ENCODE measurements at regions not wholly inside any gene's neighbourhood (a gene's known extent, or its start where the extent isn't known, plus 50 kb on each side); places are given as distances from the start of the nearest gene placed in this dataset.
"Not testable (repeated sequence)": the region's sequence is repeated elsewhere in the genome, so short reads cannot be mapped to it uniquely, and the experiment has no call there.

- H3K4me3 ChIP-seq (ENCODE audit: low read depth, low read length); DNase-seq (ENCODE audit: low read depth): not testable (repeated sequence)
These were observed 72.5 kb upstream of the CCNY start for GRCh38 chr10:35263827-35264226.

GRCh38 chr10:35264636-35265035 lies 71.7 kb upstream of the CCNY start:
- DNase-seq (ENCODE audit: low read depth); H3K4me3 ChIP-seq (ENCODE audit: low read depth, low read length): not testable (repeated sequence)

- TF ChIP-seq CTCF (IDR thresholded peaks at IDR 0.05; ENCODE audit: insufficient read depth, low read depth, low read length, missing control alignments): no peak
- H3K4me3 ChIP-seq (ENCODE audit: low read depth, low read length): no peak overlapping the region
- no peak for DNase-seq (ENCODE audit: low read depth)
These were observed 70.9 kb upstream of the CCNY start for GRCh38 chr10:35265435-35265834.

- TF ChIP-seq CTCF (IDR thresholded peaks at IDR 0.05; ENCODE audit: insufficient read depth, low read depth, low read length, missing control alignments): no peak
- H3K4me3 ChIP-seq (ENCODE audit: low read depth, low read length): no peak overlapping the region
- DNase-seq (ENCODE audit: low read depth): no peak
These were observed 68.0 kb upstream of the CCNY start for GRCh38 chr10:35268323-35268722.

GRCh38 chr10:35268791-35269257 lies 67.5 kb upstream of the CCNY start:
- no peak for DNase-seq (ENCODE audit: low read depth)
- no peak for TF ChIP-seq CTCF (IDR thresholded peaks at IDR 0.05; ENCODE audit: insufficient read depth, low read depth, low read length, missing control alignments)
- no peak overlapping the region for H3K4me3 ChIP-seq (ENCODE audit: low read depth, low read length)

GRCh38 chr10:35270100-35270499 lies 66.2 kb upstream of the CCNY start:
- H3K4me3 ChIP-seq (ENCODE audit: low read depth, low read length): no peak overlapping the region
- TF ChIP-seq CTCF (IDR thresholded peaks at IDR 0.05; ENCODE audit: insufficient read depth, low read depth, low read length, missing control alignments): no peak
- DNase-seq (ENCODE audit: low read depth): no peak

GRCh38 chr10:35271086-35271858 lies 65.0 kb upstream of the CCNY start:
- DNase-seq (ENCODE audit: low read depth): peak; percentile 12
- no peak for TF ChIP-seq CTCF (IDR thresholded peaks at IDR 0.05; ENCODE audit: insufficient read depth, low read depth, low read length, missing control alignments)
- H3K4me3 ChIP-seq (ENCODE audit: low read depth, low read length): no peak overlapping the region

- DNase-seq (ENCODE audit: low read depth): not testable (repeated sequence)
These were observed 64.5 kb upstream of the CCNY start for GRCh38 chr10:35271859-35272165.

GRCh38 chr10:35272401-35272800 lies 63.9 kb upstream of the CCNY start:
- H3K4me3 ChIP-seq (ENCODE audit: low read depth, low read length); DNase-seq (ENCODE audit: low read depth): not testable (repeated sequence)

More at GRCh38 chr10:35271859-35272165, 64.5 kb upstream of the CCNY start:
- H3K4me3 ChIP-seq (ENCODE audit: low read depth, low read length): not testable (repeated sequence)

GRCh38 chr10:35273994-35274393 lies 62.3 kb upstream of the CCNY start:
- not testable (repeated sequence) for H3K4me3 ChIP-seq (ENCODE audit: low read depth, low read length); DNase-seq (ENCODE audit: low read depth)

Measured in GM12865 (cell line).